OCI-LY1 (cell line): ENCODE measurements at regions not wholly inside any gene's neighbourhood (a gene's known extent, or its start where the extent isn't known, plus 50 kb on each side); places are given as distances from the start of the nearest gene placed in this dataset.
"Not testable (repeated sequence)": the region's sequence is repeated elsewhere in the genome, so short reads cannot be mapped to it uniquely, and the experiment has no call there.

ENCODE experiments used
- H2AFZ ChIP-seq: fragments of 200-600 bp; sonication (generic), shearing (Covaris generic); 2 replicates; pipeline ENCODE4 v1.6.0; 2014; ENCODE audit warnings: antibody characterized with exemption, mild to moderate bottlenecking, low read length
- H3F3A ChIP-seq: fragments of 200-600 bp; sonication (generic), shearing (Covaris generic); 2 replicates; pipeline ENCODE4 v1.6.0; 2014; ENCODE audit warnings: mild to moderate bottlenecking, antibody characterized with exemption, low read length, moderate library complexity; ENCODE audit not compliant: insufficient read depth
- H3K27ac ChIP-seq: fragments of 200-600 bp; sonication (generic); 2 replicates; pipeline ENCODE4 v1.5.1; 2014; ENCODE audit warnings: low read length, mixed run types, mild to moderate bottlenecking, low read depth; ENCODE audit not compliant: poor library complexity, severe bottlenecking
- H3K27me3 ChIP-seq: fragments of 200-600 bp; sonication (generic); 2 replicates; pipeline ENCODE4 v1.6.0; 2014; ENCODE audit warnings: antibody characterized with exemption, mild to moderate bottlenecking, low read length, moderate library complexity; ENCODE audit not compliant: insufficient read depth
- H3K36me3 ChIP-seq: fragments of 200-600 bp; sonication (generic); 2 replicates; pipeline ENCODE4 v1.6.1; 2014; ENCODE audit warnings: mild to moderate bottlenecking, antibody characterized with exemption, low read length, moderate library complexity, mixed read lengths; ENCODE audit not compliant: insufficient read depth
- H3K4me1 ChIP-seq: fragments of 200-600 bp; sonication (generic); 2 replicates; pipeline ENCODE4 v1.5.1; 2014; ENCODE audit warnings: mild to moderate bottlenecking, low read length, moderate library complexity; ENCODE audit not compliant: insufficient read depth, severe bottlenecking
- H3K4me2 ChIP-seq: fragments of 200-600 bp; sonication (generic), shearing (Covaris generic); 2 replicates; pipeline ENCODE4 v1.6.1; 2014; ENCODE audit warnings: low read length
- H3K4me3 ChIP-seq: fragments of 200-600 bp; sonication (generic); 2 replicates; pipeline ENCODE4 v1.5.1; 2014; ENCODE audit warnings: low read length, low read depth, mild to moderate bottlenecking, mixed read lengths; ENCODE audit not compliant: poor library complexity, severe bottlenecking
- H3K79me2 ChIP-seq: fragments of 200-600 bp; shearing (Covaris generic); 2 replicates; pipeline ENCODE4 v1.6.1; 2016; ENCODE audit warnings: mixed run types, low read length, mixed read lengths; ENCODE audit not compliant: insufficient read depth
- H3K9ac ChIP-seq: fragments of 200-600 bp; sonication (generic), shearing (Covaris generic); 2 replicates; pipeline ENCODE4 v1.6.1; 2014; ENCODE audit warnings: mild to moderate bottlenecking, low read length, mixed read lengths
- H3K9me2 ChIP-seq: fragments of 200-600 bp; sonication (generic), shearing (Covaris generic); 2 replicates; pipeline ENCODE4 v1.6.1; 2014; ENCODE audit warnings: low read depth, mild to moderate bottlenecking, low read length, mixed read lengths
- H3K9me3 ChIP-seq: fragments of 200-600 bp; shearing (Covaris generic); 2 replicates; pipeline ENCODE4 v1.6.1; 2014; ENCODE audit warnings: low read length, mixed read lengths
- H4K20me1 ChIP-seq: fragments of 200-600 bp; sonication (generic), shearing (Covaris generic); 2 replicates; pipeline ENCODE4 v1.6.0; 2016; ENCODE audit warnings: mild to moderate bottlenecking, low read length; ENCODE audit not compliant: insufficient read depth
- CTCF ChIP-seq: fragments of 200-600 bp; sonication (generic), shearing (Covaris generic); IDR thresholded peaks from 2 replicates; pipeline ENCODE4 v1.5.1; 2017; ENCODE audit warnings: mild to moderate bottlenecking, antibody characterized with exemption, low read length, moderate library complexity, mixed read lengths
- EZH2 ChIP-seq: fragments of 200-600 bp; sonication (generic), shearing (Covaris generic); IDR thresholded peaks from 2 replicates; pipeline ENCODE4 v1.8.0; 2017; ENCODE audit warnings: borderline replicate concordance, mixed run types, mild to moderate bottlenecking, antibody characterized with exemption, low read length, moderate library complexity, mixed read lengths

- not testable (repeated sequence) for H2AFZ ChIP-seq, H3K4me3 ChIP-seq, H3F3A ChIP-seq, H3K9ac ChIP-seq, H4K20me1 ChIP-seq, H3K36me3 ChIP-seq, H3K79me2 ChIP-seq, H3K27me3 ChIP-seq, H3K9me2 ChIP-seq, H3K27ac ChIP-seq, H3K9me3 ChIP-seq, H3K4me1 ChIP-seq, H3K4me2 ChIP-seq
These were observed 96.3 kb upstream of the TERB2 start for GRCh38 chr15:44860168-44860567.

- no peaks in the 10 kb centered on the region for H4K20me1 ChIP-seq
- no peaks in the 10 kb centered on the region for H3K4me1 ChIP-seq
- no peak overlapping the region for H2AFZ ChIP-seq
- H3K27me3 ChIP-seq: no peaks in the 10 kb centered on the region
- H3K36me3 ChIP-seq: no peaks in the 10 kb centered on the region
- H3K4me3 ChIP-seq: no peak overlapping the region
- H3K27ac ChIP-seq: no peak overlapping the region
- H3K9me2 ChIP-seq: no peaks in the 10 kb centered on the region
- H3K9me3 ChIP-seq: no peaks in the 10 kb centered on the region
- H3F3A ChIP-seq: no peaks in the 10 kb centered on the region
- H3K4me2 ChIP-seq: no peak overlapping the region
- no peak for TF ChIP-seq EZH2
- no peak for TF ChIP-seq CTCF
- no peak overlapping the region for H3K9ac ChIP-seq
- H3K79me2 ChIP-seq: no peaks in the 10 kb centered on the region
These were observed 95.0 kb upstream of the TERB2 start for GRCh38 chr15:44861439-44861910.

- Histone ChIP-seq H3K9ac (no peak overlapping the region), H3K9me3 (no peaks in the 10 kb centered on the region), H3K27ac (no peak overlapping the region), H3F3A (no peaks in the 10 kb centered on the region), H4K20me1 (no peaks in the 10 kb centered on the region), H3K9me2 (no peaks in the 10 kb centered on the region), H3K27me3 (no peaks in the 10 kb centered on the region), H3K36me3 (no peaks in the 10 kb centered on the region), H3K4me1 (no peaks in the 10 kb centered on the region), H2AFZ (no peak overlapping the region), H3K4me3 (no peak overlapping the region), H3K79me2 (no peaks in the 10 kb centered on the region), H3K4me2 (no peak overlapping the region)
- no peak for TF ChIP-seq CTCF
- TF ChIP-seq EZH2: no peak
These were observed 94.6 kb upstream of the TERB2 start for GRCh38 chr15:44861917-44862316.

GRCh38 chr15:44862866-44863265 lies 93.6 kb upstream of the TERB2 start:
- H3K4me2 ChIP-seq, H3K4me1 ChIP-seq, H3K36me3 ChIP-seq: not testable (repeated sequence)

GRCh38 chr15:44868100-44868499 lies 88.4 kb upstream of the TERB2 start:
- not testable (repeated sequence) for H4K20me1 ChIP-seq, H3K79me2 ChIP-seq, H3K27ac ChIP-seq, H3K9ac ChIP-seq, H3K4me3 ChIP-seq, H3K36me3 ChIP-seq, H2AFZ ChIP-seq, H3K4me1 ChIP-seq, H3K9me3 ChIP-seq, H3K27me3 ChIP-seq, H3K4me2 ChIP-seq, H3F3A ChIP-seq, H3K9me2 ChIP-seq

More at GRCh38 chr15:44862866-44863265, 93.6 kb upstream of the TERB2 start:
- H3K27me3 ChIP-seq, H3F3A ChIP-seq, H3K79me2 ChIP-seq, H3K9ac ChIP-seq, H3K4me3 ChIP-seq, H4K20me1 ChIP-seq, H3K9me3 ChIP-seq, H3K9me2 ChIP-seq, H3K27ac ChIP-seq, H2AFZ ChIP-seq: not testable (repeated sequence)

- H3K36me3 ChIP-seq, H3K4me3 ChIP-seq, H3K9me3 ChIP-seq, H3K9ac ChIP-seq, H3F3A ChIP-seq, H3K9me2 ChIP-seq, H3K27ac ChIP-seq, H3K4me2 ChIP-seq, H4K20me1 ChIP-seq, H3K79me2 ChIP-seq, H3K4me1 ChIP-seq, H3K27me3 ChIP-seq, H2AFZ ChIP-seq: not testable (repeated sequence)
These were observed 86.4 kb upstream of the TERB2 start for GRCh38 chr15:44870125-44870524.
